ENCODE measurements at regions not wholly inside any gene's neighbourhood (a gene's known extent, or its start where the extent isn't known, plus 50 kb on each side); places are given as distances from the start of the nearest gene placed in this dataset.

GRCh38 chr6:26195924-26196845 lies 109.0 kb downstream of the HFE start:
- no peaks in the 10 kb centered on the region for H4K20me1 ChIP-seq (ENCODE audit: insufficient read depth, low read length)
- H3K27ac ChIP-seq (ENCODE audit: low read length) = peak overlapping the region; percentile 100
- no peak for TF ChIP-seq EZH2phosphoT487 (IDR thresholded peaks at IDR 0.05; ENCODE audit: low read depth)
- TF ChIP-seq CTCF (IDR thresholded peaks at IDR 0.05; ENCODE audit: low read depth, low read length) = no peak
- H3K4me3 ChIP-seq (ENCODE audit: low read length) = peak overlapping the region; percentile 95
- H2AFZ ChIP-seq (ENCODE audit: low read depth, low read length) = no peak overlapping the region
- peak overlapping the region; percentile 94 for H3K9ac ChIP-seq (ENCODE audit: low read length)
- peaks cover 3% of the 10 kb centered on the region; the same call in 1 of the 2 replicates for H3K9me3 ChIP-seq (ENCODE audit: insufficient read depth, low read length)
- H3K36me3 ChIP-seq (replicated peaks; ENCODE audit: low read depth, low read length) = peaks cover 4% of the 10 kb centered on the region
- peak overlapping the region; percentile 75 for H3K4me2 ChIP-seq (ENCODE audit: low read length)
- peaks cover 8% of the 10 kb centered on the region for H3K79me2 ChIP-seq (ENCODE audit: low read length)
- no peaks in the 10 kb centered on the region for H3K27me3 ChIP-seq (ENCODE audit: low read depth, low read length)
- H3K4me1 ChIP-seq (ENCODE audit: low read length) = peaks cover 16% of the 10 kb centered on the region

GRCh38 chr6:26196846-26197635 lies 109.8 kb downstream of the HFE start:
- Histone ChIP-seq H3K4me2 (ENCODE audit: low read length) (peak overlapping the region; percentile 75), H3K27ac (ENCODE audit: low read length) (peak overlapping the region; percentile 100), H3K4me1 (ENCODE audit: low read length) (peaks cover 16% of the 10 kb centered on the region), H3K9me3 (ENCODE audit: insufficient read depth, low read length) (peaks cover 3% of the 10 kb centered on the region; the same call in 1 of the 2 replicates), H3K4me3 (ENCODE audit: low read length) (peak overlapping the region; percentile 95), H3K27me3 (ENCODE audit: low read depth, low read length) (no peaks in the 10 kb centered on the region), H4K20me1 (ENCODE audit: insufficient read depth, low read length) (no peaks in the 10 kb centered on the region), H3K79me2 (ENCODE audit: low read length) (peaks cover 8% of the 10 kb centered on the region), H3K36me3 (replicated peaks; ENCODE audit: low read depth, low read length) (peaks cover 4% of the 10 kb centered on the region), H2AFZ (ENCODE audit: low read depth, low read length) (no peak overlapping the region), H3K9ac (ENCODE audit: low read length) (peak overlapping the region; percentile 99)
- TF ChIP-seq EZH2phosphoT487 (IDR thresholded peaks at IDR 0.05; ENCODE audit: low read depth) (no peak), CTCF (IDR thresholded peaks at IDR 0.05; ENCODE audit: low read depth, low read length) (no peak)

- no peak for TF ChIP-seq EZH2phosphoT487 (IDR thresholded peaks at IDR 0.05; ENCODE audit: low read depth)
- no peak for TF ChIP-seq CTCF (IDR thresholded peaks at IDR 0.05; ENCODE audit: low read depth, low read length)
- H3K36me3 ChIP-seq (replicated peaks; ENCODE audit: low read depth, low read length) = peaks cover 4% of the 10 kb centered on the region
- peak overlapping the region; percentile 95 for H3K4me3 ChIP-seq (ENCODE audit: low read length)
- peaks cover 3% of the 10 kb centered on the region; the same call in 1 of the 2 replicates for H3K9me3 ChIP-seq (ENCODE audit: insufficient read depth, low read length)
- H2AFZ ChIP-seq (ENCODE audit: low read depth, low read length) = no peak overlapping the region
- H3K9ac ChIP-seq (ENCODE audit: low read length) = peak overlapping the region; percentile 99
- H3K4me1 ChIP-seq (ENCODE audit: low read length) = peaks cover 16% of the 10 kb centered on the region
- H3K4me2 ChIP-seq (ENCODE audit: low read length) = peak overlapping the region; percentile 75
- H3K79me2 ChIP-seq (ENCODE audit: low read length) = peaks cover 8% of the 10 kb centered on the region
- no peaks in the 10 kb centered on the region for H3K27me3 ChIP-seq (ENCODE audit: low read depth, low read length)
- peak overlapping the region; percentile 100 for H3K27ac ChIP-seq (ENCODE audit: low read length)
- H4K20me1 ChIP-seq (ENCODE audit: insufficient read depth, low read length) = no peaks in the 10 kb centered on the region
Measured at GRCh38 chr6:26197636-26197932, 110.4 kb downstream of the HFE start.
